ENCODE measurements at regions not wholly inside any gene's neighbourhood (a gene's known extent, or its start where the extent isn't known, plus 50 kb on each side); places are given as distances from the start of the nearest gene placed in this dataset.

DNA sequence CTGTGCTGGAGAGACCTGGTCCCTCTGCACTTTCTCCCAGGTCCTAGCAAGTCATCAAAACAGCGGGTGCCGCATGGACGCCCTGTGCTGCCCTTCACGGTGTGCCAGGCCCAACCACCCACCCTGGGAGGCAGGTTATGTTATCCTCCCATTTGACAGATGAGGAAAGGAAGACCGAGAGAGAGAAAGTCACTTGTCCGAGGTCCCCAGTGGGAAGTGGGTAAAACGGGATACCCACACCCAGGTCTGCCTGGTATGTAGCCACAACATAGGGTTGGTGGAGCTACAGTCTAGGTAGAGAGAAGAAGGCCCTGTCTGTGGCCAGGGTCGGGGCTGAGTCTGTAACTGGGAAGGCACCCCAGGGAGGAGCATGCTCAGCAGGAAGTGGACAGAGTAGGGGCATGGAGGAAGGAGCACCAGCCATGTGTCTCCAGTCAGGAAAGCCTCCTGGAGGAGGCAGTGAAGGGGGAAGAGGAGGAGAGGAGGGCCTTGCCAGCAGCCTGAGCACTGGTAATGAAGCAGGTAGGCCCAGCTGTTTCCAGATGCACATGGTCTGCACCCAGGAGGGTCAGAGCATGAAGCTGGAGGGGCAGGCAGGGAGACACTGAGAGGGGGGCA, 98.4 kb downstream of the ZFP36L2 start:
- no peak for DNase-seq

DNA sequence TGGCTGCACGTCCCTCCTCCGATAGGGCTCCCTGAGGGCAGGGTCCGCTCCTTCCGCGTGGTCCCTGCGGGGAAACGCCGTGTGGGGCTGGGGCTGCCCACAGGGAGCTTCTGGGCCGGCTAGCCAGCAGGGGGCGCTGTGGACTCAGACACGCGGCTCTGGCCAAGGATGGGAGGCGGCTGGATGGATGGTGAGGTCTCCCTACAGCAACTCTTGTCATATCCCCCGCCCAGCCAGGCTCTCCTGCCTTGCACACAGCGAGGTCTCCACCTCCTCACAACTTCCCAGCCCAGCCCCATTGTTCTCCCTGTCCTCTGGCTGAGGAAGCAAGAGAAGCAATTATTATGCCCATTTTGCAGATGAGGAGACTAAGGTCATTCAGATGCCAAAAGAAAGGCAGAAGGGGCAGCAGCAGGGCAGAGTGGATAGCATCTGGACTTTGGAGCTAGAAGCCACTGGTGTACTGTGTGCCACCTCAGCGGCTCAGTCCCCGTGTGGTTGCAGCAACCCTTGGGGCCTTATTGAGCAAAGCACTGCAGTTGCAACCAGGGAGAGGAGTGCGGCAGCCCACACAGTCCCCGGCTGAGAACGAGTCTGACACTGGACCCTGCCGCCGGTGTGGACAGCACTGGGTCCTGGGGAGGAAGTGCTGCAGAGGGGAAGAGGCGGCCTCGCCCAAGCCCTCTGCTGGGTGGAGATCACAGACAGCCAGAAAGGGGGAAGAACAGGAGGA, 99.0 kb downstream of the ZFP36L2 start:
- DNase-seq = peak; percentile 77

DNA sequence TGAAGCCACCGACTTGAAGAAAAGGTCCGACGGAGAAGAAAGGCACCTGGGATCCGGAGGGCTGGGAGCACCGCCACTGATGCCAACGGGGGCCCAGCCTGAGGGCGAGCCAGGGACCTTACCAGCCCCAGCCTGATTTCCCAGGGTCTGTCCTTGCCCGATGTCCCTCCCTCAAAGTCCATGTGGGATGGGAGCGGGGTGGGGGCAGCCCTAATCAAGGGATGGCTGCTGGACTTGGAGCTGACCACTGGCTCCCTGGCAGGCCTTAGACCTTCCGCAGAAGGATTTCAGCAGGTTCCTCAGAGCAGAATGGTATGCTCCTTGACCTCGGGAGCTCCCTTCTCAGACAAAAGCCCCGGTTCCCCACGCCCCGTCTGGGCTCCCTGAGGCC, 99.6 kb downstream of the ZFP36L2 start:
- DNase-seq = no peak

DNA sequence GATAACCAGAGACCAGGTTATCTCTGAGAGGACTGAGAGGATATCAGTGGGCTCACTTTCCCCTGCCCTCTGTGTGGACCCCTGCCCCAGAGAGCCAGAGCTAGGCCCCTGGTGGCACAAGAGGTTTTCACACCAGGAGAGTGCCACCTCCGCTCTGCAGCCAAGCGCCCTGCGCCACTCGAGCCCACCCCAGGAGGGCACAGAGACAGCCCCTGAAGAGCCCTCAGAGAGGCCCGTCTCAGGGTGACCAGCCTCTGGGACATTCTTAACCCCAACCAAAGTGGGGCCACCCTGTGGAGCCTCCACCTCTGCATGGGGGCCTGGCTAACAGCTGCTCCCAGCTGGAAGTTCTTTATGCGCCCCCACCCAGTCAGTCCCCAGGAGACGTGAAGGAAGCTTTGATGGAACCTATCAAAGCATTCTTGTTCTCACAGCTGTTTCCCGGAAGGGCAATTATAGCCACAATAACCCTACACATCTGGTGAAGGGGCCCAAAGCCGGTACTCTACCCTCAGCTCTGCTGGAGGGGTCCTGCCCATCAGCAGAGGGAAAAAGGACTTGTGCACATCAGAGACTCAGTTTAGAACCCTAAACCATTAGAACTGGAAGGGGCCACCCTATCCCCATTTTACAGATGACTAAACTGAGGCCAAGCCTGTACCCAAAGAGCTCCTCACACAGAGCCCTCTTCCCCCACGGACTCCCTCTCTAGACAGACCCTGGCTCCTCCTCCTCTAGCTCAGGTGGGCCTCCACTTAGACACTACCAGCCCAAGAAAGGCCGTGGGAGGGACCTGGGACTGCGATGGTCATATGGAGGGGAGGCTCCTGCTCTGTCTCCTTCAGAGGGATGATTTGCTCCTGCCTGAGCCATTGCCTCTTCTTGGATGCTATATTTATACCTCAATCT, 101.1 kb downstream of the ZFP36L2 start:
- DNase-seq = no peak

DNA sequence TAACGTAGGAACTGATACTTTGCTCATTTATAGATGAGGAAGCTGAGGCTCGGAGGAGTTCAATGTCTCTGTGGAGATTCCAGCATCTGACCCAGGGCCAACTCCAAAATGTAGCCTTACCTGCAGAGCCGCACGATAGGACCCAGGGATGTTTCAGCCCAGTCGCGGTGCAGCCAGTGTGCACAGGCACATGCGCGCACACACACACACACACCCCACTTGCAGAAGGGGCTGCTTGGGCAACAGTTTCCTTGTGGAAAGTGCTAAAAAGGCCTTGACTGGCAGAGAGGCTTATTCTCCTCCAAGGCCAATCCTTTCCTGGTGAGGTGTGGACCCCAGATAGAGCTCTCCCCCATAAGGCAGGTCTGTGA, 101.7 kb downstream of the ZFP36L2 start:
- DNase-seq = no peak

DNA sequence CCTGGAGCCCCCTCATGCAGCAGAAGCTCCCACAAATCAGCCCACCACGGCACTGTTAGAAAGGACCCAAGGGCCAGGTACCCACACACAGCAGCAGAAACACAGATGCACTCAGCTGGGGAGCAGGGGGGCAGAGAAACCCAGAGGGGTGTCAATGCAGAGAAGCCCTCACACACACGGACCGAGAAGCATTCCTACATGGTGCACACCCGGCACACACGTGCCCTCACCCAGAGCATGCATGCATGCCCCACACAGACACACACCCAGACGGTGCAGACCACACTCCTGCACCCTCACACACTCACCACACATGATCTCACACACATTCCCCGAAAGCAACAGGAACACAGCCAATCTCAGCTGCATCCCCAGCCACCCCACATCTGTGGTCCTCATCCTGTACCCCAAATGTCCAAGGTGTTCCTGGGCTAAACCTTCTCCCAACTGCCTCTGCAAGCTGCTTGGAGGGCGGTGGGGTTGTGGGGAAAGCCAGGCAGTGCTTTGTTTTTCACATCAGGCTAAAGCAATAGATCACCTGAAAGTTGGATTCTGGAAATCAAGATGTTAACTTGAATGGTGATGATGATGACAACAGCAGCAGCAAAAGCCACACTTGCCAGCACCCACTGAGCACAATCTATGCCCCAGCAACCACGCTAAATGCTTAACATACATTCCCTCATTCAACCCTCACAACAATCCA, 102.3 kb downstream of the ZFP36L2 start:
- no peak for DNase-seq

DNA sequence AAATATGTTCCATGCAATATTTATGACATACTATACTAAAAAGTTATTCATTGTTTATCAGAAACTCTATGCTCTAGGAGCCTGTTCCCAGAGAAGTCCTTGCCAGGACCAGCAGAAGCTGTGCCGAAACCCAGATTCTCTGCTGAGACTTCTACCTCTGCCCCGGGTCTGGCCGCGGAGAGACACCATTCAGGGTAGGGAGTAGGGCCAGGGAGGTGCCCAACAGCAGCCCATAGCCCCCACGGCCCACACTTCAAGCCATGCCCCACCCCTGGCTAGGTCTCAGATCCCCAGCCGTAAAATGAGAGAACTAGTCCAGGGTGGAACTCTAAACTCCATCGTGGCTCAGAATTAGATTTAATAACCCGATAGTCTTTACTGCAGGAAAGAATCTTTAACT, 102.9 kb downstream of the ZFP36L2 start:
- no peak for DNase-seq

DNA sequence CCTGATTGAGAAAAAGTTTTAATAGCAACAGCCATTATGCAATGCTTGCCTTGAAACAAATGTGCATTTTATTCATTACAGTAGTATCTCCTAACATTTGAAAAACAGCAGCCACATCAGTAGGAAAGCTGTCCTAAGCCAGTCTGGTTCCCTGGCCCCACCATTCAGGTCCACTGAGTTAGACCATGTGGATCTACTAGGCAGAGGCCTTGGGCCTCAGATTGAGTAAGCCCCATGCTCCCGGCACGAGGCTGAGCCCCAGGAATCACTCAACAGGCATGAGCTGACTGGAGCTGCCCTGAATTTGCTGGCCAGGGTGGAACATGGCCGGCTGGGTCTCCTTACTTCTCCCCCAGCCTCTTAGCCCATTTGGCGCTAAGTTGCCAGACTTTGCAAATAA, 103.4 kb downstream of the ZFP36L2 start:
- DNase-seq = no peak

DNA sequence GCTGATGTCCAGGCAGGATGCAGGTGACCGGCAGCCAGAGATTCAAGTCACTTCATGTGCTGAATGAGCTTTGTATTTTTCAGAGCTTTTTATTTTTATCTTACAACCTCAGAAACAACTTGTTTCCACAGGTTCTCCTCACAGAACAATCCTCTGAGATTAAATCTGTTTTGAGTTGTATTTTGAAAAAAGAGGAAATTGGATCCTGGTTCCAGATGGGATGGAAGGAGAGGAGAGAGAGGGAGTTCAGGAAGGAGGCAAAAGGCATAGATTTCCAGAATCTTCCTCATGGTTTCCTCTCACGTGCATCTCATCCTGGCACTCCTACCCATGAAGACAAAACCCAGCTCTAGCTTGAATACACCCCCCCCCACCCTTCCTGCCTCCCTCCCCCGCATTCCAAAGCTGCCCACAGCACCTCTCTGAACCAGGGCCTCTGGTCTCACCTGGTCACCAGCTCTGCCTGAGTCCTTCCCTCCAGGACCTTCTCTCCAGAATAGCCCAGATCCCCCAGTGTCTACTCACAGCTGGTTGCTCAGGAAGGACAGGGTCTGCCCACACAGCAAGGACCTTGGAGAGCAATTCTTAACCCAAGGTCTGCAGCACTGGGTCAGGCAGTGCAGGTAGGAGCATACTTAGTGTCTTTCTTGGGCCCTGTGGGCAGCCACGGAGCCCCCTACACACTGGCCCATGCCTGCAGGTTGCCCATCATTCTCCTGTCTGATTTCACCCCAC, 104.7 kb downstream of the ZFP36L2 start:
- no peak for DNase-seq

DNA sequence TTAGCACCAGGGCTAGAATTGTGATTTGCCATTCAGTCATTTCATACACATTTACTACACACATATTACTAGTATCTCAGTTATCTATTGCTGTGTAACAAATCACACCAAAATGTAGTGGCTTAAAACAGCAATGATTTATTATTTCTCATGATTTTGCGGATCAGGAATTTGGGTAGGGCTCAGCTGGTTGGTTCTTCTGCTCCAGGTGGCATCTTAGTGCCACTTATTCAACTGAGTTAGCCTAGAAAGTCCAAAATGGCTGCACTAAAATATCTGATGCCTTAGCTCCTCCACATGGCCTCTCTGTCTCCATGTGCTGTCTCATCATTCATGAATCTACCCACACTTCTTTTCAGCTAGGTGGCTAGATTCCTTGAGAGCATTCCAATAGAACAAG, 107.1 kb downstream of the ZFP36L2 start:
- no peak for DNase-seq

DNA sequence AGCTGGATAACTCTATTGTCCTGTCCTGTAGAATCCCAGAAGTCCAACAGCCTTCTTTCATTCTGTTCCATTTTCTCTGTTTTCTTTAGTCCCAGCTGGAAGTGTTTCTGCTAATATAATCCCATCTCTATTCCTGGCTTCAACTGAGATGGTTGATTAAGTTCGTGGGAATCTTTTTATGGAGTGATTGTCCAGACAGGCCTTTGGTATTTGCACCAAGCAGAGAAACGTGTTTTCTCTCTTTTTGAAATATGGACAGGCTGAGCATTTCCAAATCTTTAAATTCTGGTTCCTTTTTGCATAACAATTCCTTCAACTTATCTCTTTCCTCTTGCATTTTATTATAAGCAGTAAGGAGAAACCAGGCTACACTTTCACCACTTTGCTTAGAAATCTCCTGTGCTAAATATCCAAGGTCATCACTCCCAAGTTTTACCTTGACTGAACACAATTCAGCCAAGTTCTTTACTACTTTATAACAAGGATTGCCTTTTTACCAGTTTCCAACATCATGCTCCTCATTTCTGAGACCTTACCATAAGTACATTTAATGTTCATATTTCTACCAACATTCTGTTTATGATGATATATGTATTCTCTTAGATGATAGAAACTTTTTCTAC, 108.8 kb downstream of the ZFP36L2 start:
- no peak for DNase-seq

DNA sequence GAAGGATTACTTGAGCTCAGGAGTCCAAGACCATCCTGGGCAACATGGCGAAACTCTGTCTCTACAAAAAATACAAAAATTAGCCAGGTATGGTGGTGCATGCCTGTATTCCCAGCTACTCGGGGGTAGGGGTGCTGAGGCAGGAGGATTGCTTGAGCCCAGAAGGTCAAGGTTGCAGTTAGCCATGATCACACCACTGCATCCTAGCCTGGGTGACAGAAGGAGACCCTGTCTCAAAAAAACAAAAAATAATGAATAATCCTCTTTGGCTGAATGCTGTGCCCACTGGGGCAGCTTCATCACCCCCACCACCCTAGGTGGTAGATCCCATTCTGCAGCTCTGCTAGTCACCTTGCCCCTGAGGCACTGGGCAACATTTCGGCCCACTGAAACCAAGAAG, 109.4 kb downstream of the ZFP36L2 start:
- no peak for DNase-seq

DNA sequence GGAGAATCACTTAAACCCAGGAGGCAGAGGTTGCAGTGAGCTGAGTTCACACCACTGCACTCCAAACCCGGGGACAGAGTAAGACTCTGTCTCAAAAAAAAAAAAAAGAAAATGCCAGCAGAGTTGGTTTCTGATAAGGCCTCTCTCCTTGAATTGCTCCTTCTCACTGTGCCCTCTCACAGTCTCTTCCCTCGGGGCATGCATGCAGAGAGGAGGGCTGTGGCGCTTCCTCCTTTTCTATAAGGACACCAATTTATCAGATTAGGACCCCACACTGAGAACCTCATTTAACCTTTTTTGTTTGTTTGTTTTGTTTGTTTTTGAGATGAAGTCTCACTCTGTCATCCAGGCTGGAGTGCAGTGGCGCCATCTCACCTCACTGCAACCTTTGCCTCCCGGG, 110.5 kb downstream of the ZFP36L2 start:
- no peak for DNase-seq

DNA sequence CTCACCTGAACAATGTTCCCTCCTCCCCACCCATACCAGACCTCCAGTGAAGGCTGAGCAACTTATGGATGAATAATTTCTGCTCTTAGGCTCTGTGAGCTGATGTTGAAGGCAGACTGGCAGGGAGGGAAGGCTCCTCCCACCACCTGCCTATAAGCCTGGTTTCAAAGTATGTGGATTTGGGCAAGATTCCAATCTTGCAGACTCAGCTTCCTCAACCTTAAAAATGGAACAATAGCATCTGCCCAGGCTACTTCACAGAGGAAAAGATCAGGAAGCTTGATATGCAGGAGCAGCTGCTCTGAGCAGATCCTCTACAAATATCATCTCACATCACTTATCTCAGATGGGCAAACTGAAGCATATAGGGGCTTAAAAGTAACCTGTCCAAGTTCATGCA, 112.2 kb downstream of the ZFP36L2 start:
- no peak for DNase-seq

DNA sequence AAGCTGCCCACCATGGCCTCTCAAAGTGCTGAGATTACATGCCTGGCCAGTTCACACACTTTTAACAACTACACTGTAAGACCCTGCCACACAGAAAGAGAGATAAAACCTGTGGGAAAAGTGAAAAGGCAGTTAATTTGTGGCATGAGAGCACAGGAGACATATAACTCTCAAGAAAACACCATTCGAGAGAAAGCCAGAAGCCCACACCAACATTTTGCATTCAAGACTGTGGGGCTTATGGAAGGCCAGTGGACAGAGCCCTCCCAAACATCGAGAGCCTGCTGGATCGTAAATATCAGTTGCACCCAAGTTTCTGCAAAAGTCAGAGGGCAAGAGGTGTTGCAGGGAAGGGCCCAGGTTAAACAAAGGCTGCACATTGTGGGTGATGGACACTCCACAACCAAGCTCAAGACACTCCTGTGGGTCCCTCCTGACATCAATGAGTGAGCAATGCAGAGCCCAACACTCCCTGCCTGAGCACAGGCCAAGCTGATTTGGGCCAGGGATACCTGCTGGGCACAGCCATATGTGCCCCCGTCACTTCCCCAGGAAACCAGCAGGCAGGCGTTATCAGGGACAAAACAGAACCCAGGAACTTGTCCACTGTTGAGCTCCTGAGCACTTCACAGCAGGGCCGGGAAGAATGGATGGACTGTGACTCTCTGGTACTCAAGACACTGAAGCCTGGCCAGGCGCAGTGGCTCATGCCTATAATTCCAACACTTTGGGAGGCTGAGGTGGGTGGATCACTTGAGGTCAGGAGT, 114.4 kb downstream of the ZFP36L2 start:
- no peak for DNase-seq

DNA sequence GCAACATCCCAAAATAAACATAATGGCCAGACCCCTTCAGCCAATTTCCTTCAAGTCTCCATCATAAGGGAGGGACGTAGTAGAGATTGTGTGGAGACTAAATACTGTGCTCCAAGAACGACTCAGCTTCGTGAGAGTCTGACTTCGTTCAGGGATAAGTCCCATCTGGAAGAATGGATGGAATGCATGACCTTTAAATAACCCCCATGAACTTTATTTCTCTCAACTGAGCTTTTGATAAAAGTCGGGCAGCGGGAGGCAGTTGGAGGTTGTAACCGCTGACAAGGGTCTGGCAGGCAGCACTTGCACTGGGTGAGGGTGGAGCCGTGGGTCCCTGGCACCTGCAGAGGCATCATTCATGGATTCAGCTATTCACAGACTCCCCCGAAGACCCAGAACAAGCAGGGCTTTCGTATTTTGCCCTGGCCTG, 115.9 kb downstream of the ZFP36L2 start:
- DNase-seq = no peak

DNA sequence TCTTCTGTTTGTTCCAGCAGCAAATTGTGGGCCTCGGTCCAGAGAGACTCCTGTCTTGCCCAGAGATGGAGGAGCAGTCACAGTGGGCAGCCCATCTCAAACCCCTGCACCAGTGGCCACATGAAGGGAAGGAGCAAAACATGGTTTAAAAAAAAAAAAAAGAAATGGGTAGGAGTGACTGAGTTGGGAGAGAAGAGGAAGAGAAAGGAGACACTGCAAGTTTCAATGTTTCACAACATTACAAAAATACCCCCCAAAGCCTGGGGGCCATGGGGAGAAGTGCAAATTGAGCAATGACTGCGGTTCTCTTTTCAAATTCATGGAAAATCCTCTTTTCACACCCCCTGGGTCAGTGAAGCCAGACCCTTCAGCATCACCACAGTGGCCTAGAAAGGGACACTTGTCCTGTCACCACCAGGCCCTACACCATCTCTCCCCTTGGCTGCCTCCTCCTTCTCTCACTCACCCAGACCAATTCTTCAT, 117.1 kb downstream of the ZFP36L2 start:
- no peak for DNase-seq

DNA sequence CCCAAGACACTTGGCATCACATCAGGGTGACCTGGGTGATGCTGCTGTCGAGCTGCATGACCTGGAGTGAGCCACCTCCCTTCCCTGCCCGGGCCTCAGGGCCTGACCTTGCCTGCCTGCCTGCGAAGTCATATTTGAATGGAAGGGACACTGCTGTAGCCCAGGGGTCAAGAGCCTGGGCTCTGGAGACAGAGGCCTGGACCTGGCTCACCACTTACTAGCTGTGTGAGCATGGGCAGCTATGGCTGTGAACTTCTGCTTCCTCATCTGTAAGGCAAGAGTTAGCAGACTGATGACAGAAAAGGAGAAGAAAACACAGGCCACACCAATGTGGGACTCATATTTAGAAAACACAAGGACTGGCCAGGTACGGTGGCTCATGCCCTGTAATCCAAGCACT, 118.7 kb downstream of the ZFP36L2 start:
- no peak for DNase-seq

DNA sequence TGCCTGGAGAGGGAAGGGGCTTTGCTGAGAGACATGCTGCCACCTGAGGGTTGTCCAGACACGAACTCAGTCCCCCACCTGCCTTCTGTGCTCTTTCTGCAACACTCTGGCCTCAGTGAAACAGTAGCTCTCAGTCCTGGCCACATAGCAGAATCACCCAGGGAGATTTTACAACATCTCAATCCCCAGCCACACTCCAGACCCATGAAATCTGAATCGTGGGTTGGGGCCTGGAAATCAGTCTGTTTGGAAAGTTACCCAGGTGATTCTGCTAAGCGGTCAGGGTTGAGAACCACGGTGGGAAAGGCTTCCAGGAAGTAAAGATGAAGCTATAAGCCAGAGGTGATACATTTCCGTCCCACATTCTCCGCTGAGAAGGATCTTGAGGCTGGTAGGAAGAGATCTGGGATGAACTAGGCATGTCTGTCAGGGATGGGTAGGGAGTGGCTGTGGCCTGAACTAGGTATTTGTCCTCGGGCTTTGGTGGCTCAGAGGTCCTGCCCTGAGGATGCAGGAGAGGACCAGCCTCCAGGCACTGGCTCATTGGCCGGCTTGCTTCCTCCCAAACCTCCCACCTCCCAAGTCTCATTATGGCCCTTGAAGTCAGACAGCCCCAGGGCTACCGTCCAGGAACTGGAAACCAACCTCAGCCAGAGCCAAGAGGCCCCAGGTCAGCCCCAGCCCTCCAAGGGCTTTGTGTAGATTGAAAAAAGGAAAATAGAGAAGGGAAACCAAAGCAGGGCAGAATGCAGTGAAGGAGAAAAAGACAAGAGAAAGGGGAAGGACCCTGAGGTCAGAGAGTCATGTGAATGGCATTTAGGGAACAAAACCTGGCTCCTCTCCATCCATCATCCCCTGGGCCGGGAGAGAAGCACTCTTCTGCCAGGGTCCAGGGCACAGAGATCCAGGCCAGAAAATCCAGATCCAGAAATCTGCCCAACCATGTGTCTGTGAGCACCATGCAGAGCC, 119.6 kb downstream of the ZFP36L2 start:
- no peak for DNase-seq

Data from CD4-positive, alpha-beta T cell treated with Interferon gamma for 1 hour (primary cell).